ENCODE measurements at regions not wholly inside any gene's neighbourhood (a gene's known extent, or its start where the extent isn't known, plus 50 kb on each side); places are given as distances from the start of the nearest gene placed in this dataset.

- no peak for TF ChIP-seq EZH2phosphoT487 (IDR thresholded peaks at IDR 0.05; ENCODE audit: low read depth)
- no peak for TF ChIP-seq CTCF (IDR thresholded peaks at IDR 0.05; ENCODE audit: low read depth, low read length)
These were observed 157.7 kb upstream of the COL1A2 start for GRCh38 chr7:94236960-94237359.

Data from OCI-LY3 (cell line).